ENCODE measurements at regions not wholly inside any gene's neighbourhood (a gene's known extent, or its start where the extent isn't known, plus 50 kb on each side); places are given as distances from the start of the nearest gene placed in this dataset.

DNA sequence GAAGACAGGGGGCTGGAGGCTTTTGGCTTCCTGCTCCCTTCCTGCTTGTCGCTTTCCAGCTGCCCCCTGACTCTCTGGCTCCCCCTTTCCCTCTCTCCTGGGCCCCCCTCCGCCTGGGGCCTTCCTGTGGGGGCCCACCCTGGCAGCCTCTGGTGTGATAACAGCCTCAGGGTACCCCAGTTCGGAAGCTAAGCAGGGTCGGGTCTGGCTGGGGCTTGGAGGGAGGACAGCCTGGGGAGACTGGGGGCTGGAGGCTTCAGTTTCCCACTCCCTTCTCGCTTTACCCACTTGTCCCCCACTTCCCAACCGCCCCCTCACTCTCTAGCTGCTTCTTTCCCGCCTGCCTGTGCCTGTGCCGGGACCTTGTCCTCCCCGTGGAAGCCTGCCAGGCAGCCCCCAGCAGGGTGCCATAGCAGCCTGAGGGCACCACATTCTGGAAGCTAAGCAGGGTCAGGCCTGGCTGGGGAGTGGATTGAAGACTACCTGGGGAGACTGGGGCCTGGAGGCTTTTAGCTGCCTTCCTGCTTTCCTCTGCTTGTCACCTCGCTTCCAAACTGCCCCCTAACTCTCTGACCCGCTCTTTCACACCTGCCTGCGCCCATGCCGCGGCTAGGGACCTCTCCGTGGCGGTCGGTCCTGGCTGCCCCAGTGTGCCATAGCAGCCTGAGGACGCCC, 2275.5 kb downstream of the TP53TG3F start (continued):
- TF ChIP-seq YY1 (IDR thresholded peaks at IDR 0.05; ENCODE audit: borderline replicate concordance in 1 of 3, control insufficient read depth in 1 of 3, extremely low read depth in 1 of 3, insufficient read depth in 3 of 3, insufficient read length in 1 of 3, insufficient replicate concordance in 2 of 3, low read depth in 1 of 3, low read length in 2 of 3) = no peak

DNA sequence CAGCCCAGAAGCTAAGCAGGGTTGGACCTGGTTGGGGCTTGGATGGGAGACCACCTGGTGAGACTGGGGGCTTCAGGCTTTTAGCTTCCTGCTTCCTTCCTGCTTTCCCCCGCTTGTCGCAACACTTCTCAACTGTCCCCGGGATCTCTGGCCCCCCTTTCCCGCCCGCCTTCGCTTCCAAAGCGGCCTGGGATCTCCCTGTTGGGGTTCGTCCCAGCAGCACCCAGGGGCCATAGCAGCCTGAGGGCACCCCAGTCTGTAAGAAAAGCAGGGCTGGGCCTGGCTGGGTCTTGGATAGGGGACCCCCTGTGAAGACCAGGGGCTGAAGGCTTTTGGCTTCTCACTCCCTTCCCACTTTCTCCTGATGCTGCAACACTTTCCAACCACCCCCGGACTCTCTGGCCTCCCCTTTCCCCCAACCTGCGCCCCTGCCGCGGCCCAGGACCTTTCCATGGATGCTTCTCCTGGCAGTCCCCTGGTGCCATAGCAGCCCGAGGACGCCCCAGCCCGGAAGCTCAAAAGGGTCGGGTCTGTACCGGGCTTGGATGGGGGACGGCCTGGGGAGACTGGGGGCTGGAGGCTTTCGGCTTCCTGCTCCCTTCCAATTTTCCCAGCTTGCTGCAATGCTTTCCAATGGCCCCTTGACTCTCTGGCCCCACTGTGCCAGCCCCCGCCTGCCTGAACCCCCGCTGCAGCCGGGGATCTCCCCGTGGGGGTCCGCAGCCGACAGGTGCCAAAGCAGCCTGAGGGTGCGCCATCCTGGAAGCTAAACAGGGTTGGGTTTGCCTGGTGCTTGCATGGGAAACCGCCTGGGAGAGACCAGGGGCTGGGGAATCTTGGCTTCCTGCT, 2276.2 kb downstream of the TP53TG3F start:
- Histone ChIP-seq H3K36me3 (ENCODE audit: control insufficient read depth, insufficient read depth, low read length) (no peaks in the 10 kb centered on the region), H3K9me3 (replicated peaks; ENCODE audit: control insufficient read depth, insufficient read depth, low read depth, low read length) (no peaks in the 10 kb centered on the region), H3K9ac (ENCODE audit: insufficient read depth in 1 of 2, low read depth in 2 of 2, low read length in 2 of 2) (no peak overlapping the region), H4K20me1 (replicated peaks; ENCODE audit: control insufficient read depth, insufficient read depth, low read length) (no peaks in the 10 kb centered on the region), H3K4me2 (ENCODE audit: insufficient read depth, low read length) (no peak overlapping the region), H3K9me1 (ENCODE audit: control insufficient read depth, insufficient read depth, low read length) (no peaks in the 10 kb centered on the region), H3K27ac (ENCODE audit: extremely low read depth, low read depth, low read length) (no peak overlapping the region), H3K79me2 (ENCODE audit: control insufficient read depth, insufficient read depth, low read length) (no peaks in the 10 kb centered on the region), H3K27me3 (ENCODE audit: control insufficient read depth in 2 of 2, insufficient read depth in 2 of 2, low read length in 2 of 2) (no peaks in the 10 kb centered on the region), H2AFZ (ENCODE audit: low read depth, low read length) (no peak overlapping the region), H3K4me3 (no peak overlapping the region), H3K4me1 (replicated peaks in 1 of 2; ENCODE audit: control insufficient read depth in 2 of 2, insufficient read depth in 2 of 2, low read length in 2 of 2) (no peaks in the 10 kb centered on the region)
- FAIRE-seq = no peak
- CTCF ChIA-PET (ENCODE audit: low intra/inter-chr PET ratio) = no interaction called here
- ATAC-seq = no peak
- 2% methylated on average over 20 of the region's 27 CpGs for WGBS (ENCODE audit: insufficient coverage, low coverage, missing lambda C conversion rate)
- POLR2A ChIA-PET = no interaction called here
- BruUV-seq (replicated peaks) = no TSS peak
- intact Hi-C loops (cut with micrococcal nuclease) = no loop called here
- DNase-seq (ENCODE audit: extremely low read depth in 1 of 4, low spot score in 3 of 4) = no peak
- in situ Hi-C loops (cut with MboI) = no loop called here
- no peak for TF ChIP-seq COPS2 (conservative IDR thresholded peaks at IDR 0.05)
- no peak for TF ChIP-seq LEF1 (IDR thresholded peaks at IDR 0.05)
- TF ChIP-seq NFIX (CRISPR knock-in tag; IDR thresholded peaks at IDR 0.05; ENCODE audit: low read depth) = no peak
- TF ChIP-seq, protein P1, sequence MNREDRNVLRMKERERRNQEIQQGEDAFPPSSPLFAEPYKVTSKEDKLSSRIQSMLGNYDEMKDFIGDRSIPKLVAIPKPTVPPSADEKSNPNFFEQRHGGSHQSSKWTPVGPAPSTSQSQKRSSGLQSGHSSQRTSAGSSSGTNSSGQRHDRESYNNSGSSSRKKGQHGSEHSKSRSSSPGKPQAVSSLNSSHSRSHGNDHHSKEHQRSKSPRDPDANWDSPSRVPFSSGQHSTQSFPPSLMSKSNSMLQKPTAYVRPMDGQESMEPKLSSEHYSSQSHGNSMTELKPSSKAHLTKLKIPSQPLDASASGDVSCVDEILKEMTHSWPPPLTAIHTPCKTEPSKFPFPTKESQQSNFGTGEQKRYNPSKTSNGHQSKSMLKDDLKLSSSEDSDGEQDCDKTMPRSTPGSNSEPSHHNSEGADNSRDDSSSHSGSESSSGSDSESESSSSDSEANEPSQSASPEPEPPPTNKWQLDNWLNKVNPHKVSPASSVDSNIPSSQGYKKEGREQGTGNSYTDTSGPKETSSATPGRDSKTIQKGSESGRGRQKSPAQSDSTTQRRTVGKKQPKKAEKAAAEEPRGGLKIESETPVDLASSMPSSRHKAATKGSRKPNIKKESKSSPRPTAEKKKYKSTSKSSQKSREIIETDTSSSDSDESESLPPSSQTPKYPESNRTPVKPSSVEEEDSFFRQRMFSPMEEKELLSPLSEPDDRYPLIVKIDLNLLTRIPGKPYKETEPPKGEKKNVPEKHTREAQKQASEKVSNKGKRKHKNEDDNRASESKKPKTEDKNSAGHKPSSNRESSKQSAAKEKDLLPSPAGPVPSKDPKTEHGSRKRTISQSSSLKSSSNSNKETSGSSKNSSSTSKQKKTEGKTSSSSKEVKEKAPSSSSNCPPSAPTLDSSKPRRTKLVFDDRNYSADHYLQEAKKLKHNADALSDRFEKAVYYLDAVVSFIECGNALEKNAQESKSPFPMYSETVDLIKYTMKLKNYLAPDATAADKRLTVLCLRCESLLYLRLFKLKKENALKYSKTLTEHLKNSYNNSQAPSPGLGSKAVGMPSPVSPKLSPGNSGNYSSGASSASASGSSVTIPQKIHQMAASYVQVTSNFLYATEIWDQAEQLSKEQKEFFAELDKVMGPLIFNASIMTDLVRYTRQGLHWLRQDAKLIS (CRISPR knock-in tag; IDR thresholded peaks at IDR 0.05) = no peak
- TF ChIP-seq, protein P2, sequence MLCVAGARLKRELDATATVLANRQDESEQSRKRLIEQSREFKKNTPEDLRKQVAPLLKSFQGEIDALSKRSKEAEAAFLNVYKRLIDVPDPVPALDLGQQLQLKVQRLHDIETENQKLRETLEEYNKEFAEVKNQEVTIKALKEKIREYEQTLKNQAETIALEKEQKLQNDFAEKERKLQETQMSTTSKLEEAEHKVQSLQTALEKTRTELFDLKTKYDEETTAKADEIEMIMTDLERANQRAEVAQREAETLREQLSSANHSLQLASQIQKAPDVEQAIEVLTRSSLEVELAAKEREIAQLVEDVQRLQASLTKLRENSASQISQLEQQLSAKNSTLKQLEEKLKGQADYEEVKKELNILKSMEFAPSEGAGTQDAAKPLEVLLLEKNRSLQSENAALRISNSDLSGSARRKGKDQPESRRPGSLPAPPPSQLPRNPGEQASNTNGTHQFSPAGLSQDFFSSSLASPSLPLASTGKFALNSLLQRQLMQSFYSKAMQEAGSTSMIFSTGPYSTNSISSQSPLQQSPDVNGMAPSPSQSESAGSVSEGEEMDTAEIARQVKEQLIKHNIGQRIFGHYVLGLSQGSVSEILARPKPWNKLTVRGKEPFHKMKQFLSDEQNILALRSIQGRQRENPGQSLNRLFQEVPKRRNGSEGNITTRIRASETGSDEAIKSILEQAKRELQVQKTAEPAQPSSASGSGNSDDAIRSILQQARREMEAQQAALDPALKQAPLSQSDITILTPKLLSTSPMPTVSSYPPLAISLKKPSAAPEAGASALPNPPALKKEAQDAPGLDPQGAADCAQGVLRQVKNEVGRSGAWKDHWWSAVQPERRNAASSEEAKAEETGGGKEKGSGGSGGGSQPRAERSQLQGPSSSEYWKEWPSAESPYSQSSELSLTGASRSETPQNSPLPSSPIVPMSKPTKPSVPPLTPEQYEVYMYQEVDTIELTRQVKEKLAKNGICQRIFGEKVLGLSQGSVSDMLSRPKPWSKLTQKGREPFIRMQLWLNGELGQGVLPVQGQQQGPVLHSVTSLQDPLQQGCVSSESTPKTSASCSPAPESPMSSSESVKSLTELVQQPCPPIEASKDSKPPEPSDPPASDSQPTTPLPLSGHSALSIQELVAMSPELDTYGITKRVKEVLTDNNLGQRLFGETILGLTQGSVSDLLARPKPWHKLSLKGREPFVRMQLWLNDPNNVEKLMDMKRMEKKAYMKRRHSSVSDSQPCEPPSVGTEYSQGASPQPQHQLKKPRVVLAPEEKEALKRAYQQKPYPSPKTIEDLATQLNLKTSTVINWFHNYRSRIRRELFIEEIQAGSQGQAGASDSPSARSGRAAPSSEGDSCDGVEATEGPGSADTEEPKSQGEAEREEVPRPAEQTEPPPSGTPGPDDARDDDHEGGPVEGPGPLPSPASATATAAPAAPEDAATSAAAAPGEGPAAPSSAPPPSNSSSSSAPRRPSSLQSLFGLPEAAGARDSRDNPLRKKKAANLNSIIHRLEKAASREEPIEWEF (CRISPR knock-in tag; IDR thresholded peaks at IDR 0.05) = no peak
- no peak for TF ChIP-seq GABPB1 (CRISPR knock-in tag; IDR thresholded peaks at IDR 0.05)
- no peak for TF ChIP-seq ZNF79 (CRISPR knock-in tag; IDR thresholded peaks at IDR 0.05; ENCODE audit: low read depth)

All from K562 (cell line).